Skin epidermis (tissue), 12 donors: ENCODE measurements at regions not wholly inside any gene's neighbourhood (a gene's known extent, or its start where the extent isn't known, plus 50 kb on each side); places are given as distances from the start of the nearest gene placed in this dataset.
"Not testable (repeated sequence)": the region's sequence is repeated elsewhere in the genome, so short reads cannot be mapped to it uniquely, and the experiment has no call there.

Source experiments
- H3K27ac ChIP-seq, 21 experiments: fragments of 200-600 bp; sonication (generic) in 11 of 21; one replicate each; pipeline ENCODE4 v1.5.0; 2020; ENCODE audit warnings: mild to moderate bottlenecking in 3 of 21, inconsistent platforms in 2 of 21, moderate library complexity in 2 of 21
- H3K4me3 ChIP-seq, 7 experiments: fragments of 200-600 bp; sonication (generic) in 2 of 7; one replicate each; pipeline ENCODE4 v1.5.0; 2020; ENCODE audit warnings: inconsistent platforms in 2 of 7, mild to moderate bottlenecking in 2 of 7, moderate library complexity in 1 of 7

- Histone ChIP-seq H3K4me3 (no peak overlapping the region), H3K27ac (no peak overlapping the region)
Observed at GRCh38 chr12:124207617-124208016, 87.3 kb upstream of the RFLNA start.

- no peak overlapping the region for H3K4me3 ChIP-seq
Observed at GRCh38 chr12:124208489-124208888, 86.4 kb upstream of the RFLNA start.

GRCh38 chr12:124210991-124211577, 83.8 kb upstream of the RFLNA start:
- Histone ChIP-seq H3K4me3 (no peak overlapping the region), H3K27ac (no peak overlapping the region)

More at GRCh38 chr12:124208489-124208888, 86.4 kb upstream of the RFLNA start:
- H3K27ac ChIP-seq: no peak overlapping the region

GRCh38 chr12:124211753-124212152, 83.1 kb upstream of the RFLNA start:
- Histone ChIP-seq H3K27ac (no peak overlapping the region), H3K4me3 (no peak overlapping the region)

- no peak overlapping the region for H3K27ac ChIP-seq
- no peak overlapping the region for H3K4me3 ChIP-seq
Observed at GRCh38 chr12:124213666-124214347, 81.1 kb upstream of the RFLNA start.

GRCh38 chr12:124214574-124214973, 80.3 kb upstream of the RFLNA start:
- Histone ChIP-seq H3K4me3 (no peak overlapping the region), H3K27ac (no peak overlapping the region)

GRCh38 chr12:124216966-124217365, 77.9 kb upstream of the RFLNA start:
- no peak overlapping the region for H3K4me3 ChIP-seq
- no peak overlapping the region for H3K27ac ChIP-seq

- H3K27ac ChIP-seq: no peak overlapping the region
- H3K4me3 ChIP-seq: no peak overlapping the region
Observed at GRCh38 chr12:124217508-124218242, 77.2 kb upstream of the RFLNA start.

GRCh38 chr12:124218243-124218560, 76.7 kb upstream of the RFLNA start:
- H3K27ac ChIP-seq: no peak overlapping the region
- H3K4me3 ChIP-seq: no peak overlapping the region

GRCh38 chr12:124218650-124219049, 76.2 kb upstream of the RFLNA start:
- H3K4me3 ChIP-seq, H3K27ac ChIP-seq: not testable (repeated sequence)

- Histone ChIP-seq H3K27ac (no peak overlapping the region), H3K4me3 (no peak overlapping the region)
Observed at GRCh38 chr12:124222368-124223245, 72.3 kb upstream of the RFLNA start.

- not testable (repeated sequence) for H3K27ac ChIP-seq, H3K4me3 ChIP-seq
Observed at GRCh38 chr12:124223733-124224138, 71.2 kb upstream of the RFLNA start.

- Histone ChIP-seq H3K4me3 (no peak overlapping the region), H3K27ac (no peak overlapping the region)
Observed at GRCh38 chr12:124224535-124225110, 70.3 kb upstream of the RFLNA start.

GRCh38 chr12:124225730-124226129, 69.2 kb upstream of the RFLNA start:
- H3K4me3 ChIP-seq: no peak overlapping the region
- no peak overlapping the region for H3K27ac ChIP-seq

- H3K27ac ChIP-seq: no peak overlapping the region
- no peak overlapping the region for H3K4me3 ChIP-seq
Observed at GRCh38 chr12:124227951-124228711, 66.8 kb upstream of the RFLNA start.

- Histone ChIP-seq H3K27ac (no peak overlapping the region), H3K4me3 (no peak overlapping the region)
Observed at GRCh38 chr12:124229520-124229919, 65.4 kb upstream of the RFLNA start.

GRCh38 chr12:124230117-124230757, 64.7 kb upstream of the RFLNA start:
- Histone ChIP-seq H3K27ac (no peak overlapping the region), H3K4me3 (no peak overlapping the region)

GRCh38 chr12:124230789-124231188, 64.1 kb upstream of the RFLNA start:
- no peak overlapping the region for H3K4me3 ChIP-seq
- no peak overlapping the region for H3K27ac ChIP-seq
